ENCODE measurements at regions not wholly inside any gene's neighbourhood (a gene's known extent, or its start where the extent isn't known, plus 50 kb on each side); places are given as distances from the start of the nearest gene placed in this dataset.

GRCh38 chr1:14242123-14242522 lies 356.4 kb upstream of the KAZN start:
- Histone ChIP-seq H3K36me3 (ENCODE audit: control insufficient read depth in 2 of 2, extremely low read depth in 1 of 2, insufficient read depth in 2 of 2, low read length in 2 of 2) (no peaks in the 10 kb centered on the region), H3K4me3 (ENCODE audit: control insufficient read depth in 2 of 3, extremely low read depth in 1 of 3, insufficient read depth in 2 of 3, low read depth in 1 of 3, low read length in 3 of 3) (no peak overlapping the region), H3K9me3 (ENCODE audit: control insufficient read depth, low read depth, low read length) (no peaks in the 10 kb centered on the region), H3K9ac (ENCODE audit: control insufficient read depth, extremely low read depth, insufficient read depth, low read length) (no peak overlapping the region), H3K9me1 (ENCODE audit: control insufficient read depth, extremely low read depth, insufficient read depth, low read length) (no peaks in the 10 kb centered on the region), H3K79me2 (ENCODE audit: control insufficient read depth, insufficient read depth, low read length) (no peaks in the 10 kb centered on the region), H3K27ac (ENCODE audit: control insufficient read depth, insufficient read depth, low read length) (no peak overlapping the region), H2AFZ (ENCODE audit: control insufficient read depth, low read length) (no peak overlapping the region), H3K4me1 (ENCODE audit: control insufficient read depth, extremely low read depth, insufficient read depth, low read length) (no peaks in the 10 kb centered on the region), H3K27me3 (ENCODE audit: control insufficient read depth, extremely low read depth, insufficient read depth, low read length) (no peaks in the 10 kb centered on the region), H4K20me1 (ENCODE audit: control insufficient read depth, extremely low read depth, insufficient read depth, low read length) (no peaks in the 10 kb centered on the region), H3K4me2 (ENCODE audit: control insufficient read depth, extremely low read depth, insufficient read depth, low read depth, low read length) (no peak overlapping the region)
- no peak for DNase-seq (ENCODE audit: low read depth, low spot score)
- no peak for FAIRE-seq
- dilution Hi-C loops (cut with MboI; ENCODE audit: extremely low pct_ligation_motif_present, low sequenced_read_pairs): no loop called here
- TF ChIP-seq CTCF (optimal IDR thresholded peaks at IDR 0.05 in 1 of 3, IDR thresholded peaks at IDR 0.05 in 1 of 3, conservative IDR thresholded peaks at IDR 0.05 in 1 of 3; ENCODE audit: extremely low read depth in 1 of 3, insufficient read depth in 2 of 3, low read length in 3 of 3) (no peak), EZH2 (IDR thresholded peaks at IDR 0.05; ENCODE audit: low read length) (no peak)

- TF ChIP-seq CTCF (optimal IDR thresholded peaks at IDR 0.05 in 1 of 3, IDR thresholded peaks at IDR 0.05 in 1 of 3, conservative IDR thresholded peaks at IDR 0.05 in 1 of 3; ENCODE audit: extremely low read depth in 1 of 3, insufficient read depth in 2 of 3, low read length in 3 of 3) (no peak), EZH2 (IDR thresholded peaks at IDR 0.05; ENCODE audit: low read length) (no peak)
- dilution Hi-C loops (cut with MboI; ENCODE audit: extremely low pct_ligation_motif_present, low sequenced_read_pairs): no loop called here
- H3K4me3 ChIP-seq (ENCODE audit: control insufficient read depth in 2 of 3, extremely low read depth in 1 of 3, insufficient read depth in 2 of 3, low read depth in 1 of 3, low read length in 3 of 3): no peak overlapping the region
- no peak overlapping the region for H2AFZ ChIP-seq (ENCODE audit: control insufficient read depth, low read length)
- no peak for DNase-seq (ENCODE audit: low read depth, low spot score)
- no peak for FAIRE-seq
- no peaks in the 10 kb centered on the region for H3K4me1 ChIP-seq (ENCODE audit: control insufficient read depth, extremely low read depth, insufficient read depth, low read length)
- H3K27ac ChIP-seq (ENCODE audit: control insufficient read depth, insufficient read depth, low read length): no peak overlapping the region
- H3K9ac ChIP-seq (ENCODE audit: control insufficient read depth, extremely low read depth, insufficient read depth, low read length): no peak overlapping the region
- no peaks in the 10 kb centered on the region for H3K27me3 ChIP-seq (ENCODE audit: control insufficient read depth, extremely low read depth, insufficient read depth, low read length)
- H3K79me2 ChIP-seq (ENCODE audit: control insufficient read depth, insufficient read depth, low read length): no peaks in the 10 kb centered on the region
- no peaks in the 10 kb centered on the region for H3K9me3 ChIP-seq (ENCODE audit: control insufficient read depth, low read depth, low read length)
- H4K20me1 ChIP-seq (ENCODE audit: control insufficient read depth, extremely low read depth, insufficient read depth, low read length): no peaks in the 10 kb centered on the region
- H3K4me2 ChIP-seq (ENCODE audit: control insufficient read depth, extremely low read depth, insufficient read depth, low read depth, low read length): no peak overlapping the region
- H3K9me1 ChIP-seq (ENCODE audit: control insufficient read depth, extremely low read depth, insufficient read depth, low read length): no peaks in the 10 kb centered on the region
- H3K36me3 ChIP-seq (ENCODE audit: control insufficient read depth in 2 of 2, extremely low read depth in 1 of 2, insufficient read depth in 2 of 2, low read length in 2 of 2): no peaks in the 10 kb centered on the region
These were observed 355.6 kb upstream of the KAZN start for GRCh38 chr1:14242870-14243269.
